NCI-H82 treated with DMSO at 0.1 percent for 48 hours (cell line): ENCODE measurements at regions not wholly inside any gene's neighbourhood (a gene's known extent, or its start where the extent isn't known, plus 50 kb on each side); places are given as distances from the start of the nearest gene placed in this dataset.

Source experiments
- DNase-seq: peaks from one replicate; lab custom pipeline; 2025; ENCODE audit not compliant: unreplicated experiment; lab: John Stamatoyannopoulos, UW

GRCh38 chr2:172200495-172201085, 97.9 kb upstream of the DLX2 start:
- peak; percentile 3 for DNase-seq

GRCh38 chr2:172204309-172204708, 101.6 kb upstream of the DLX2 start:
- no peak for DNase-seq

GRCh38 chr2:172204762-172205161, 102.1 kb upstream of the DLX2 start:
- no peak for DNase-seq

GRCh38 chr2:172205292-172205691, 102.6 kb upstream of the DLX2 start:
- DNase-seq: no peak

- no peak for DNase-seq
Measured at GRCh38 chr2:172207911-172208310, 105.2 kb upstream of the DLX2 start.

- DNase-seq: no peak
Measured at GRCh38 chr2:172208791-172209325, 106.2 kb upstream of the DLX2 start.

GRCh38 chr2:172210599-172210998, 107.9 kb upstream of the DLX2 start:
- no peak for DNase-seq

GRCh38 chr2:172211512-172211911, 108.8 kb upstream of the DLX2 start:
- no peak for DNase-seq

- DNase-seq: no peak
Measured at GRCh38 chr2:172213116-172213860, 110.6 kb upstream of the DLX2 start.

- DNase-seq: no peak
Measured at GRCh38 chr2:172214252-172214651, 111.6 kb upstream of the DLX2 start.

GRCh38 chr2:172215172-172215935, 112.7 kb upstream of the DLX2 start:
- DNase-seq: no peak

- DNase-seq: no peak
Measured at GRCh38 chr2:172215936-172216335, 113.2 kb upstream of the DLX2 start.

GRCh38 chr2:172216477-172216876, 113.8 kb upstream of the DLX2 start:
- DNase-seq: no peak

- DNase-seq: no peak
Measured at GRCh38 chr2:172219201-172219600, 116.5 kb upstream of the DLX2 start.

- no peak for DNase-seq
Measured at GRCh38 chr2:172220121-172220520, 117.4 kb upstream of the DLX2 start.

- DNase-seq: no peak
Measured at GRCh38 chr2:172223601-172224054, 120.9 kb upstream of the DLX2 start.

- no peak for DNase-seq
Measured at GRCh38 chr2:172225786-172226185, 123.1 kb upstream of the DLX2 start.

GRCh38 chr2:172226244-172227061, 123.8 kb upstream of the DLX2 start:
- no peak for DNase-seq

GRCh38 chr2:172227719-172228118, 125.0 kb upstream of the DLX2 start:
- no peak for DNase-seq

- DNase-seq: no peak
Measured at GRCh38 chr2:172228177-172228808, 125.6 kb upstream of the DLX2 start.
